ENCODE measurements at regions not wholly inside any gene's neighbourhood (a gene's known extent, or its start where the extent isn't known, plus 50 kb on each side); places are given as distances from the start of the nearest gene placed in this dataset.

GRCh38 chr6:91141346-91141745 is 554.5 kb upstream of the MAP3K7 start:
- Histone ChIP-seq H3K4me3 (no peak overlapping the region), H3K27ac (no peak overlapping the region), H3K9me3 (no peaks in the 10 kb centered on the region), H3K4me1 (no peaks in the 10 kb centered on the region), H3K27me3 (peaks cover 0 to 2% (median 0%) of the 10 kb centered on the region in 4 donors), H3K36me3 (no peaks in the 10 kb centered on the region)
- ATAC-seq, result no peak
- TF ChIP-seq CTCF (IDR thresholded peaks at IDR 0.05), result no peak
- DNase-seq, result no peak
- FAIRE-seq, result no peak
- intact Hi-C loops (cut with DNase I), result no loop called here
- 66 to 82% methylated on average over 3 of the region's 3 CpGs for WGBS, 2 donors

GRCh38 chr6:91140449-91140848 is 553.6 kb upstream of the MAP3K7 start:
- Histone ChIP-seq H3K27ac (no peak overlapping the region), H3K27me3 (peaks cover 0 to 2% (median 0%) of the 10 kb centered on the region in 4 donors), H3K36me3 (no peaks in the 10 kb centered on the region), H3K4me1 (no peaks in the 10 kb centered on the region), H3K9me3 (no peaks in the 10 kb centered on the region), H3K4me3 (no peak overlapping the region)
- no peak for DNase-seq
- FAIRE-seq, result no peak
- ATAC-seq, result no peak
- intact Hi-C loops (cut with DNase I), result no loop called here
- WGBS, 2 donors, result 21 to 32% methylated on average over 2 of the region's 2 CpGs
- TF ChIP-seq CTCF (IDR thresholded peaks at IDR 0.05), result no peak

GRCh38 chr6:91137286-91137685 is 550.4 kb upstream of the MAP3K7 start:
- Histone ChIP-seq H3K27me3 (peaks cover 0 to 2% (median 0%) of the 10 kb centered on the region in 4 donors), H3K27ac (no peak overlapping the region), H3K9me3 (no peaks in the 10 kb centered on the region), H3K4me3 (no peak overlapping the region), H3K4me1 (no peaks in the 10 kb centered on the region), H3K36me3 (no peaks in the 10 kb centered on the region)
- intact Hi-C loops (cut with DNase I), result no loop called here
- no peak for ATAC-seq
- DNase-seq, result no peak
- no peak for FAIRE-seq
- WGBS, 2 donors, result 58 to 71% methylated on average over 2 of the region's 2 CpGs
- no peak for TF ChIP-seq CTCF (IDR thresholded peaks at IDR 0.05)

GRCh38 chr6:91135406-91136103 is 548.7 kb upstream of the MAP3K7 start:
- TF ChIP-seq CTCF (IDR thresholded peaks at IDR 0.05), result no peak
- H3K27me3 ChIP-seq, result peaks cover 0 to 2% (median 0%) of the 10 kb centered on the region in 4 donors
- H3K4me3 ChIP-seq, result no peak overlapping the region
- H3K36me3 ChIP-seq, result no peaks in the 10 kb centered on the region
- no peaks in the 10 kb centered on the region for H3K9me3 ChIP-seq
- ATAC-seq, result no peak
- no peak overlapping the region for H3K27ac ChIP-seq
- FAIRE-seq, result no peak
- DNase-seq, result no peak
- WGBS, 2 donors, result 60 to 66% methylated on average over 2 of the region's 2 CpGs
- no peaks in the 10 kb centered on the region for H3K4me1 ChIP-seq
- intact Hi-C loops (cut with DNase I), result no loop called here

- Histone ChIP-seq H3K27ac (no peak overlapping the region), H3K9me3 (no peaks in the 10 kb centered on the region), H3K4me1 (no peaks in the 10 kb centered on the region), H3K4me3 (no peak overlapping the region), H3K36me3 (no peaks in the 10 kb centered on the region), H3K27me3 (peaks cover 0 to 2% (median 0%) of the 10 kb centered on the region in 4 donors)
- intact Hi-C loops (cut with DNase I), result no loop called here
- no peak for ATAC-seq
- FAIRE-seq, result no peak
- 31 to 44% methylated on average over 3 of the region's 3 CpGs for WGBS, 2 donors
- DNase-seq, result no peak
- no peak for TF ChIP-seq CTCF (IDR thresholded peaks at IDR 0.05)
Observed at GRCh38 chr6:91132461-91132860, 545.6 kb upstream of the MAP3K7 start.
